ENCODE measurements at regions not wholly inside any gene's neighbourhood (a gene's known extent, or its start where the extent isn't known, plus 50 kb on each side); places are given as distances from the start of the nearest gene placed in this dataset.
"Not testable (repeated sequence)": the region's sequence is repeated elsewhere in the genome, so short reads cannot be mapped to it uniquely, and the experiment has no call there.

DNA sequence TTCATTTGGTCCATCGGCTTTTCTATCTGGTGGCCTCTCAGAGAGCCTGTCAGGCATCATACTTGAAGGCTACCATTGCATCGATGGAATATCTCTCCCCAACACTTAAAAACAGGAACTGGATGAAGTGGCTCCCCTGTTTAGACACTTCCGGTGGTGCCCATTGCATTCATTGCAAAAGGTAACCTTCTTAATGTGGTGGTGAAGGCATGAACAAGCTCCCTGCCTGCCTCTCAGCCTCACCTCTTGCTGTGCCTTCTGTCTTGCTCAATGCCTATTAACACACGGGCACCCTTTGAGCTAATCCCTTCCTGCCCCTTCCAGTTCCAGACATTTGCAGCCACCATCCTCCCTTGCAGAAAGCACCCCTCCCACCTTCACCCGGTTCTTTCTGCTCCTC is 233.1 kb upstream of the MSX2 start:
- H3K9me3 ChIP-seq (ENCODE audit: control insufficient read depth in 4 of 4, insufficient read depth in 3 of 4, low read length in 3 of 4): peaks cover 0 to 14% (median 0%) of the 10 kb centered on the region in 4 donors
- H3K27me3 ChIP-seq (ENCODE audit: control insufficient read depth in 3 of 3, insufficient read depth in 3 of 3, low read length in 2 of 3): peaks cover 0 to 4% (median 0%) of the 10 kb centered on the region in 3 donors
- H3K9ac ChIP-seq (ENCODE audit: insufficient read depth in 1 of 2, low read length in 2 of 2): no peak overlapping the region
- no peak for ATAC-seq (ENCODE audit: insufficient read depth, low FRiP score)
- DNase-seq: no peak
- peaks cover 0 to 1% (median 0%) of the 10 kb centered on the region in 5 donors for H3K4me1 ChIP-seq (ENCODE audit: control insufficient read depth in 5 of 5, insufficient read depth in 5 of 5, low read length in 5 of 5)
- 56 to 61% methylated on average over 5 of the region's 5 CpGs for WGBS, 2 donors
- no peaks in the 10 kb centered on the region for H3K36me3 ChIP-seq (ENCODE audit: control insufficient read depth in 4 of 4, insufficient read depth in 4 of 4, low read length in 4 of 4)
- no peak overlapping the region for H3K27ac ChIP-seq (ENCODE audit: low read depth in 1 of 2, low read length in 1 of 2)
- H3K4me3 ChIP-seq: no peak overlapping the region
- TF ChIP-seq, protein P1, sequence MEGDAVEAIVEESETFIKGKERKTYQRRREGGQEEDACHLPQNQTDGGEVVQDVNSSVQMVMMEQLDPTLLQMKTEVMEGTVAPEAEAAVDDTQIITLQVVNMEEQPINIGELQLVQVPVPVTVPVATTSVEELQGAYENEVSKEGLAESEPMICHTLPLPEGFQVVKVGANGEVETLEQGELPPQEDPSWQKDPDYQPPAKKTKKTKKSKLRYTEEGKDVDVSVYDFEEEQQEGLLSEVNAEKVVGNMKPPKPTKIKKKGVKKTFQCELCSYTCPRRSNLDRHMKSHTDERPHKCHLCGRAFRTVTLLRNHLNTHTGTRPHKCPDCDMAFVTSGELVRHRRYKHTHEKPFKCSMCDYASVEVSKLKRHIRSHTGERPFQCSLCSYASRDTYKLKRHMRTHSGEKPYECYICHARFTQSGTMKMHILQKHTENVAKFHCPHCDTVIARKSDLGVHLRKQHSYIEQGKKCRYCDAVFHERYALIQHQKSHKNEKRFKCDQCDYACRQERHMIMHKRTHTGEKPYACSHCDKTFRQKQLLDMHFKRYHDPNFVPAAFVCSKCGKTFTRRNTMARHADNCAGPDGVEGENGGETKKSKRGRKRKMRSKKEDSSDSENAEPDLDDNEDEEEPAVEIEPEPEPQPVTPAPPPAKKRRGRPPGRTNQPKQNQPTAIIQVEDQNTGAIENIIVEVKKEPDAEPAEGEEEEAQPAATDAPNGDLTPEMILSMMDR (IDR thresholded peaks at IDR 0.05; ENCODE audit: control extremely low read depth, extremely low read depth): no peak

DNA sequence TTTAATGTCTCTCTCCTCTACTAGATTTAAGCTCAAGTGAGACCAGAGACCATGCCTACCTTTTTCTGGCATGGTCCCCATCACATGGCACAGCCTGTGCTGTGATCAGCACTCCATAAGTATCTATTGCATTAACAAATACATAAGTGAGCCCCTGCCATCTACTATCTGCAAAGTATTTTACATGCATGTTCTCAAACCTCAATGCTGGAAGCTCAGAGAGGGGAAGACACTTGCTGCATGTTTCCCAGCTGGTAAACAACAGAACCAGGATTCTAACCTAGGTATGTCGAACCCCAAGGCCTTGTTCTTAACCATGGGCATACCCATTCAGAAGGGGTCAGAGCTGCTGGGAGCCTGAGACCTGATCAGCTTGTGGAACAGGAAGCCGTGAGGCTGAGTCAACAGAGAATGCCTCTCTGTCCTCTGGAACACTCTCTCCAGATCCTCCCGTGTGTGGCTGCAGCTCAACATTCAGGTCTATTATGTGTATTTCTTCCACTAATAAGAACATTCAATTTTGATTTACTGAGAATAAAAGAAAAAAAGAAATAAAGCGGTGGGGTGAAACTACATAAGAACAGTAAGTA is 232.5 kb upstream of the MSX2 start:
- ATAC-seq (ENCODE audit: insufficient read depth, low FRiP score) (no peak), DNase-seq (no peak)
- peaks cover 0 to 13% (median 0%) of the 10 kb centered on the region in 4 donors for H3K9me3 ChIP-seq (ENCODE audit: control insufficient read depth in 4 of 4, insufficient read depth in 3 of 4, low read length in 3 of 4)
- no peak overlapping the region for H3K27ac ChIP-seq (ENCODE audit: low read depth in 1 of 2, low read length in 1 of 2)
- H3K4me3 ChIP-seq: no peak overlapping the region
- TF ChIP-seq, protein P1 (IDR thresholded peaks at IDR 0.05; ENCODE audit: control extremely low read depth, extremely low read depth): no peak
- no peaks in the 10 kb centered on the region for H3K36me3 ChIP-seq (ENCODE audit: control insufficient read depth in 4 of 4, insufficient read depth in 4 of 4, low read length in 4 of 4)
- H3K4me1 ChIP-seq (ENCODE audit: control insufficient read depth in 5 of 5, insufficient read depth in 5 of 5, low read length in 5 of 5): peaks cover 0 to 1% (median 0%) of the 10 kb centered on the region in 5 donors
- WGBS, 2 donors: 72 to 89% methylated on average over 4 of the region's 4 CpGs
- no peak overlapping the region for H3K9ac ChIP-seq (ENCODE audit: insufficient read depth in 1 of 2, low read length in 2 of 2)
- H3K27me3 ChIP-seq (ENCODE audit: control insufficient read depth in 3 of 3, insufficient read depth in 3 of 3, low read length in 2 of 3): peaks cover 0 to 4% (median 0%) of the 10 kb centered on the region in 3 donors

DNA sequence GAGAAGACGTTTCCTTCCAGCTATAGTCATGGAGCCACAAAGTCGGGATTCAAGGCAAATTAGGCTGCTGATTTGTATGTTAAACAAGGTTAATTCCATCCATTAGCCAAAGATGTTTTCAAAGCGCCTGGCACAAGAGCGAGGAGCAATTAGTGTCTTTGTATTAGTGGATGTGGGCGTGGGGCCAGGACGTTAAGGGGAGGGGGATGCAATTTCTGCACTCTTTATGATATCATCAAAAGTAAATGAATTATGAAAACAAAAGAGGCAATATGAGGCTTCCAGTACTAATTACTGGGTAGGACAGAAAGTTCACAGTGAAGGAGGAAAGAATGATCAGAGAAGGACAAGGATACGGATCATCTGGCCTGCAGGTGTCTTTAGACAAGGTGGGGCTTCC is 230.9 kb upstream of the MSX2 start:
- no peaks in the 10 kb centered on the region for H3K36me3 ChIP-seq (ENCODE audit: control insufficient read depth in 4 of 4, insufficient read depth in 4 of 4, low read length in 4 of 4)
- ATAC-seq (ENCODE audit: insufficient read depth, low FRiP score) (no peak), DNase-seq (no peak)
- no peak overlapping the region for H3K27ac ChIP-seq (ENCODE audit: low read depth in 1 of 2, low read length in 1 of 2)
- H3K9me3 ChIP-seq (ENCODE audit: control insufficient read depth in 4 of 4, insufficient read depth in 3 of 4, low read length in 3 of 4): peaks cover 0 to 18% (median 0%) of the 10 kb centered on the region in 4 donors
- TF ChIP-seq, protein P1 (IDR thresholded peaks at IDR 0.05; ENCODE audit: control extremely low read depth, extremely low read depth): no peak
- H3K9ac ChIP-seq (ENCODE audit: insufficient read depth in 1 of 2, low read length in 2 of 2): no peak overlapping the region
- H3K27me3 ChIP-seq (ENCODE audit: control insufficient read depth in 3 of 3, insufficient read depth in 3 of 3, low read length in 2 of 3): peaks cover 0 to 4% (median 0%) of the 10 kb centered on the region in 3 donors
- H3K4me1 ChIP-seq (ENCODE audit: control insufficient read depth in 5 of 5, insufficient read depth in 5 of 5, low read length in 5 of 5): peaks cover 0 to 1% (median 0%) of the 10 kb centered on the region in 5 donors
- no peak overlapping the region for H3K4me3 ChIP-seq
- WGBS, 2 donors: 88 to 93% methylated on average over 7 of the region's 7 CpGs

DNA sequence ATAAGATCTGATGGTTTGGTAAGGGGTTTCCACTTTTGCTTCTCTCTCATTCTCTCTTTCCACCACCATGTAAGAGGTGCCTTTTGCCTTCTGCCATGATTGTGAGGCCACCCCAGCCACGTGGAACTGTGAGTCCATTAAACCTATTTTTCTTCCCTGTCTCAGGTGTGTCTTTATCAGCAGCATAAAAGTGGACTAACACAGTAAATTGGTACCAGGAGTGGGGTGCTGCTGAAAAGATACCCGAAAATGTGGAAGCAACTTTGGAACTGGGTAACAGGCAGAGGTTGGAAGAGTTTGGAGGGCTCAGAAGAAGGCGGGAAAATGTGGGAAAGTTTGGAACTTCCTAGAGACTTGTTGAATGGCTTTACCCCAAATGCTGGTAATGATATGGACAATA is 226.4 kb upstream of the MSX2 start:
- peaks cover 0 to 11% (median under 1%) of the 10 kb centered on the region in 3 donors for H3K27me3 ChIP-seq (ENCODE audit: control insufficient read depth in 3 of 3, insufficient read depth in 3 of 3, low read length in 2 of 3)
- H3K36me3 ChIP-seq (ENCODE audit: control insufficient read depth in 4 of 4, insufficient read depth in 4 of 4, low read length in 4 of 4); H3K9ac ChIP-seq (ENCODE audit: insufficient read depth in 1 of 2, low read length in 2 of 2); H3K27ac ChIP-seq (ENCODE audit: low read depth in 1 of 2, low read length in 1 of 2); ATAC-seq (ENCODE audit: insufficient read depth, low FRiP score); H3K4me1 ChIP-seq (ENCODE audit: control insufficient read depth in 5 of 5, insufficient read depth in 5 of 5, low read length in 5 of 5); H3K4me3 ChIP-seq; DNase-seq: not testable (repeated sequence)
- H3K9me3 ChIP-seq (ENCODE audit: control insufficient read depth in 4 of 4, insufficient read depth in 3 of 4, low read length in 3 of 4): peaks cover 0 to 13% (median 0%) of the 10 kb centered on the region in 4 donors
- WGBS, 2 donors: 81 to 84% methylated on average over 3 of the region's 3 CpGs

DNA sequence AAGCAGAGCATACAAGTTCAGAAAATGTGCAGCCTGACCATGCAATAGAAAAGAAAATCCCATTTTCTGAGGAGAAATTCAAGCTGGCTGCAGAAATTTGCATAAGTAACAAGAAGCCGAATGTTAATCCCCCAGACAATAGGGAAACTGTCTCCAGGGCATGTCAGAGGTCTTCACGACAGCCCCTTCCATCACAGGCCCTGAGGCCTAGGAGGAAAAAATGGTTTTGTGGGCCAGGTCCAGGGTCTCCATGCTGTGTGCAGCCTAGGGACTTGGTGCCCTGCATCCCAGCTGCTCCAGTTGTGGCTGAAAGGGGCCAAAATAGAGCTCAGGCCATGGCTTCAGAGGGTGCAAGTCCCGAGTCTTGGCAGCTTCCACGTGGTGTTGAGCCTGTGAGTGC is 225.8 kb upstream of the MSX2 start:
- not testable (repeated sequence) for H3K9ac ChIP-seq (ENCODE audit: insufficient read depth in 1 of 2, low read length in 2 of 2); H3K36me3 ChIP-seq (ENCODE audit: control insufficient read depth in 4 of 4, insufficient read depth in 4 of 4, low read length in 4 of 4); ATAC-seq (ENCODE audit: insufficient read depth, low FRiP score); H3K27ac ChIP-seq (ENCODE audit: low read depth in 1 of 2, low read length in 1 of 2); H3K4me3 ChIP-seq; H3K4me1 ChIP-seq (ENCODE audit: control insufficient read depth in 5 of 5, insufficient read depth in 5 of 5, low read length in 5 of 5); DNase-seq
- H3K9me3 ChIP-seq (ENCODE audit: control insufficient read depth in 4 of 4, insufficient read depth in 3 of 4, low read length in 3 of 4): peaks cover 0 to 13% (median 0%) of the 10 kb centered on the region in 4 donors
- peaks cover 0 to 14% (median 2%) of the 10 kb centered on the region in 3 donors for H3K27me3 ChIP-seq (ENCODE audit: control insufficient read depth in 3 of 3, insufficient read depth in 3 of 3, low read length in 2 of 3)
- WGBS, 2 donors: 62 to 83% methylated on average over 4 of the region's 4 CpGs
